ENCODE measurements at regions not wholly inside any gene's neighbourhood (a gene's known extent, or its start where the extent isn't known, plus 50 kb on each side); places are given as distances from the start of the nearest gene placed in this dataset.

- POLR2A ChIA-PET (ENCODE audit: unreplicated experiment): no interaction called here
- intact Hi-C loops (cut with micrococcal nuclease): no loop called here
These were observed 426.8 kb downstream of the MAFB start for GRCh38 chr20:40262219-40262618.

GRCh38 chr20:40258931-40259330 lies 430.1 kb downstream of the MAFB start:
- H3K4me1 ChIP-seq (ENCODE audit: insufficient read depth, low read length): no peaks in the 10 kb centered on the region
- TF ChIP-seq EZH2phosphoT487 (IDR thresholded peaks at IDR 0.05; ENCODE audit: borderline replicate concordance, low read length) (no peak), EZH2 (IDR thresholded peaks at IDR 0.05; ENCODE audit: low read length, unreplicated experiment) (no peak), CTCF (conservative IDR thresholded peaks at IDR 0.05; ENCODE audit: low read depth, low read length) (no peak)
- no peak overlapping the region for H3K4me3 ChIP-seq (ENCODE audit: low read length)
- no peaks in the 10 kb centered on the region for H3K36me3 ChIP-seq (ENCODE audit: low read depth, low read length)
- intact Hi-C loops (cut with micrococcal nuclease): no loop called here
- no peaks in the 10 kb centered on the region for H3K9me3 ChIP-seq (ENCODE audit: low read length)
- DNase-seq (no peak), ATAC-seq (no peak)
- no peak overlapping the region for H3K9ac ChIP-seq (ENCODE audit: low read length)
- H3K27ac ChIP-seq (ENCODE audit: low read length): no peak overlapping the region
- BruUV-seq (replicated peaks): no TSS peak
- no peaks in the 10 kb centered on the region for H4K20me1 ChIP-seq (ENCODE audit: low read length)
- no peaks in the 10 kb centered on the region for H3F3A ChIP-seq (ENCODE audit: low read length, unreplicated experiment)
- no peaks in the 10 kb centered on the region for H3K27me3 ChIP-seq (ENCODE audit: low read length)
- H3K79me2 ChIP-seq (ENCODE audit: low read length): no peaks in the 10 kb centered on the region
- POLR2A ChIA-PET (ENCODE audit: unreplicated experiment): no interaction called here
- no peak overlapping the region for H3K4me2 ChIP-seq (ENCODE audit: low read length)
- H2AFZ ChIP-seq (ENCODE audit: low read length): no peak overlapping the region
- no peaks in the 10 kb centered on the region for H3K9me2 ChIP-seq (replicated peaks; ENCODE audit: low read length)
- CTCF ChIA-PET: no interaction called here

More at GRCh38 chr20:40262219-40262618, 426.8 kb downstream of the MAFB start:
- H3K9me3 ChIP-seq (ENCODE audit: low read length): no peaks in the 10 kb centered on the region
- ATAC-seq (no peak), DNase-seq (no peak)
- H3K9me2 ChIP-seq (replicated peaks; ENCODE audit: low read length): no peaks in the 10 kb centered on the region
- no peaks in the 10 kb centered on the region for H3K27me3 ChIP-seq (ENCODE audit: low read length)
- no peak overlapping the region for H2AFZ ChIP-seq (ENCODE audit: low read length)
- no peaks in the 10 kb centered on the region for H3F3A ChIP-seq (ENCODE audit: low read length, unreplicated experiment)
- BruUV-seq (replicated peaks): no TSS peak
- H3K36me3 ChIP-seq (ENCODE audit: low read depth, low read length): no peaks in the 10 kb centered on the region
- no peaks in the 10 kb centered on the region for H3K79me2 ChIP-seq (ENCODE audit: low read length)
- H3K4me1 ChIP-seq (ENCODE audit: insufficient read depth, low read length): no peaks in the 10 kb centered on the region
- no peak overlapping the region for H3K27ac ChIP-seq (ENCODE audit: low read length)
- H3K4me3 ChIP-seq (ENCODE audit: low read length): no peak overlapping the region
- CTCF ChIA-PET: no interaction called here
- no peak overlapping the region for H3K4me2 ChIP-seq (ENCODE audit: low read length)
- H3K9ac ChIP-seq (ENCODE audit: low read length): no peak overlapping the region
- H4K20me1 ChIP-seq (ENCODE audit: low read length): no peaks in the 10 kb centered on the region
- TF ChIP-seq EZH2 (IDR thresholded peaks at IDR 0.05; ENCODE audit: low read length, unreplicated experiment): no peak
- TF ChIP-seq CTCF (conservative IDR thresholded peaks at IDR 0.05; ENCODE audit: low read depth, low read length): no peak
- TF ChIP-seq EZH2phosphoT487 (IDR thresholded peaks at IDR 0.05; ENCODE audit: borderline replicate concordance, low read length): no peak

- Histone ChIP-seq H3K9me2 (replicated peaks; ENCODE audit: low read length) (no peaks in the 10 kb centered on the region), H3K79me2 (ENCODE audit: low read length) (no peaks in the 10 kb centered on the region), H3K4me1 (ENCODE audit: insufficient read depth, low read length) (no peaks in the 10 kb centered on the region), H3K27me3 (ENCODE audit: low read length) (no peaks in the 10 kb centered on the region), H3K4me2 (ENCODE audit: low read length) (no peak overlapping the region), H3K4me3 (ENCODE audit: low read length) (no peak overlapping the region), H4K20me1 (ENCODE audit: low read length) (no peaks in the 10 kb centered on the region), H3K36me3 (ENCODE audit: low read depth, low read length) (no peaks in the 10 kb centered on the region), H2AFZ (ENCODE audit: low read length) (no peak overlapping the region), H3F3A (ENCODE audit: low read length, unreplicated experiment) (no peaks in the 10 kb centered on the region), H3K9ac (ENCODE audit: low read length) (no peak overlapping the region), H3K9me3 (ENCODE audit: low read length) (0 out of 2 replicates have a peak, but pooled peaks cover 7% of the 10 kb centered on the region), H3K27ac (ENCODE audit: low read length) (no peak overlapping the region)
- CTCF ChIA-PET: no interaction called here
- ATAC-seq: no peak
- no peak for DNase-seq
- TF ChIP-seq EZH2phosphoT487 (IDR thresholded peaks at IDR 0.05; ENCODE audit: borderline replicate concordance, low read length): no peak
- TF ChIP-seq CTCF (conservative IDR thresholded peaks at IDR 0.05; ENCODE audit: low read depth, low read length): no peak
- TF ChIP-seq EZH2 (IDR thresholded peaks at IDR 0.05; ENCODE audit: low read length, unreplicated experiment): no peak
- no TSS peak for BruUV-seq (replicated peaks)
- intact Hi-C loops (cut with micrococcal nuclease): no loop called here
- POLR2A ChIA-PET (ENCODE audit: unreplicated experiment): no interaction called here
These were observed 431.3 kb downstream of the MAFB start for GRCh38 chr20:40257763-40258162.
